Left renal pelvis (tissue), 4 donors: ENCODE measurements at regions not wholly inside any gene's neighbourhood (a gene's known extent, or its start where the extent isn't known, plus 50 kb on each side); places are given as distances from the start of the nearest gene placed in this dataset.
"Not testable (repeated sequence)": the region's sequence is repeated elsewhere in the genome, so short reads cannot be mapped to it uniquely, and the experiment has no call there.

Experiments
- DNase-seq, 4 donors: peaks; one replicate each; pipeline ENCODE4 v3.0.0-alpha.2; 2013; ENCODE audit warnings: low read depth in 4 of 4, low spot score in 3 of 4

DNA sequence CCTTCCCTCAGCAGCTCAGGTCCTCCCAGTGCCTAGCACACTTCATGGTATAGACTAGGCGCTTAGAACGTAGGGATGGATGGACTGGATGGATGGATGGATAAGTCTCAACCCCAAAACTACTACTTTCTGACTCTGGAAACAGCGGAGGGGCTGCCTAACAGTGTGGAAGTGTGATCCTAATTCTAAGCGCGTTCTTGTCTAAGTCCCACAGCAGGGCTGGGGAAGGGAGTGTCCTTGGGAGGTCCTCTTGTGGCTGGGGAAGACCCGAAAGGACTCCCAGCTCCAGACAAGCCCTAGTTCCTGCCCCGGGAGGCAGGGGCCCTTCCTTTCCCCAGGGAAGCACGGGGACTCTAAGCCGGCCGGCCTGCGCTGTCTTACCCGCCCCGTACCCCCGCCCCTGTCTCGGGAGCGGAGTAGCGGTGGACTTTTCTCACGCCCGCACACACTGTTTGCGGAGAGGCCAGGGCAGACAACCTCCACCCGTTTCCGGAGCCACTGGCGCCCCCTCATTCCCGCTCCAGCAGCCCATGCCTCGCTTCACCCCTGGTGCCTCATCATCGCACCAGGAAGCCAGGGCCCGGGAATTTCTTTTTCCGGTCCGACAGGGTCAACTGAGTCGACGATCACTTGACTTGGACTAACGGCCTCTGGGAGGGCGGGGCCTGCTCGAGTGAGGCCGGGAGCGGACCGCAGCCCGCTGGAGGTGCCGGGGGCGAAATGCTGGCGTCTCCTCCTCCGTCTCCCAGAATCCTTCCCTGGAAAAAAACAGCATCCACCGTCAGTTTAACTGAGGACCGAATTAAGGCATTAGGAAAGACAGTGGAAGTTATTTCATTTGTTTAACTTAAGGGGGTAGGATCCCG is 133.3 kb downstream of the TBC1D2B start:
- peak; percentile 74 to 79 (median 75) for DNase-seq

DNA sequence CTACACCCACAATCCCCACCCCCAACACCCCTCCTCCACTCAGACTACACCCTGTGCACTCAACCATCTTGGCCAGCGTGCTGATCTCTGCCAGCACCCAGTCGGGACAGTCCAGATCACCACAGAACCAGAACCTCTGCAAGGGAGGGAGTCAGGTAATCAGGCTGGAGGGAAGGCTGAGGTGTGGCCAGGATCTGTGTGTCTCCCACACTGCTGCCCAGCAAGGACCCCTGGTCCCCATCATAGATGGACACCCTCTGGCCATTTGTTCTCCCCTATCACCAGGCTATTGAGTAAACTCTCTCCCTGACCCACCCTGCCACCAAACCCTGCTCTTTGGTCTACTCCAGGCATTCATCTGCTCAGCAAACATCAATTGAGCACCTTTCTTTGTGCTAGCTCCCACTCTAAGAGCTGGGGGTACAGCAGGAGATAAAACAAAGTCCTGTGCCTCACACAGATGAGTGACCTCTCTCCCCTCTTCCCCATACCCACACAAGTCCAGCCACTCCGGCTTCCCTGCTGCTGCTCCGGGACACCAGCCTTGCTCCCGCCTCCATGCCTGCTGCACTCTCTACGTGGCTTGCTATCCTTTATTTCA is 134.8 kb downstream of the TBC1D2B start:
- DNase-seq: no peak

DNA sequence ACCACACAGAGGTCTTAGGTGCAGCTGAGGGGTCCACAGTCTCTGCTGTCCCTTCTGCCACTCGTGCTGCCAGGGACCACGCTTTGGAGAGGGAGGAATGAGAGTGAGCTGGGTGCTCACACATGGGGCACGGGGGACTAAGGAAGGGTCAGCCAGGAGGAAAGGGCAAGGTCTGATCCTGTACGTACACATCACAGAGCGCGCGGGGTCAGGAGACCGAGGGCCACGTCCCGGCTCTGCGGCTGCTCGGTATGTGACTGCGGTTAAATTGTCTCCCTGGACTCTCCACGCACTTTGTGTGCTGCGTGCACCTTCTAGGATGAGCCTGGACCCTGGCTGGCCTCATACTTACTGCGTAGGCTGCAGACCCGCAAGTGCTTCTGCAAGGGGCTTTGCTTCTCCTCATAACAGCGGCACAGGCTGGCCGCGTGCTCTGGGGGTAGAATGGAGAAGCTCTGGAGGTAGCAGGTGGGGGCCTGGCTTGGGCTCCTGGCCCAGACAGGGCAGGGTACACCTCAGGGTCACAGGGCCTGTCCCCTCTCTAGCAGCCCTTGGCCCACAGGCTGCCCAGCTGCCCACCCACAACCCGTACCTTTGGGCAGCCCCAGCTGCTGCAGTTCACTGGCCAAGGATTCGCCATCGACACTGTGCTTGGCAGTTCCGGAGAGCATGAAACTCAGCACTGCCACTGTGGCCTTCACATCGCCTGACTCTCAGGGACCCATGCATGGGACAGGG is 136.3 kb downstream of the TBC1D2B start:
- DNase-seq: not testable (repeated sequence)

DNA sequence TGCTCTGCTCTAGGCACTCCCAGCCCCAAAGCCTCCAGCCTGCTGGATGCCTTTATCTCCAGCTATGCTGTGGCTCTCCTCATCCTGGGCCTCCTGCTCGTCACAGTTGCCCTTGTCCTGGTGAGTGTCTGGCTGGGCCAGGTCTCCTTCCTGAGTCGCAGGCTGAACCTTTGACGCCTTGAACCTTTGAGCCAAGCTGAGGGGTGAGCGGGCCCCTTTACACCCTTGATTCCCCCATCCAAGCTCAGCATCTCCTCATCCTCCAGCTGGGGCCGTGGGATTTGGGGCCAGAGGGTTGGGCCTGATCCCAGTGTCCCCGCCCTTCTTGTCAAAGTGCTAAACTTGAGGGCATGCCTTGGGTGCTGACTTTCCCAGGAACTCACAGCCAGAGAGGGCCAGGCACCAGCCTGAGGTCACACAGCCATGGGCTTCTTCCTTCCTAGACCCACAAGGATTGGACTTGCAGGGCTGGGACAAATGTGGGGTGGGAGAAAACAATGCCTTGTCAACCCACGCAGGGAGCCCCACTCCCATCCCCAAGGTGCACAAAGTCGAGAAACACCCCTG is 137.0 kb downstream of the TBC1D2B start:
- DNase-seq: no peak

DNA sequence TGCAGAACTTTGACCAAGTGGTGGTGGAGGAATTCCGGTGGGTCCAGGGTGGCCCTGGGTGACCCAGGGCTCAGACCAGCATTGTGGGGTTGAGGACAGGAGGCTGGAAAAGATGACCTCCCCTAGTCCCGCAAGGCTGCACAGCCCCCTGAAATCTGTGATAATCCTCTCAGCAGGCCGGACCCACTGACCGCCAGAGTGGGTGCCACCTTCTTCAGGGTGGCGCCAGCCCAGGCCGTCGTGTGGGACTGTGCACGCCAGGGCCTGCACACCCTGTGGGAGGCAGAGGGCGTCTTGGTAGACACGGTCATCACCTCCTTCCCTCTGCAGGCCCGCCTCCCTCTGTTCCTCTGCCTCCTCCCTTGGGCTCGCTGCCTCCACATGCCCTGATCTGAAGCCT is 137.7 kb downstream of the TBC1D2B start:
- DNase-seq: no peak

DNA sequence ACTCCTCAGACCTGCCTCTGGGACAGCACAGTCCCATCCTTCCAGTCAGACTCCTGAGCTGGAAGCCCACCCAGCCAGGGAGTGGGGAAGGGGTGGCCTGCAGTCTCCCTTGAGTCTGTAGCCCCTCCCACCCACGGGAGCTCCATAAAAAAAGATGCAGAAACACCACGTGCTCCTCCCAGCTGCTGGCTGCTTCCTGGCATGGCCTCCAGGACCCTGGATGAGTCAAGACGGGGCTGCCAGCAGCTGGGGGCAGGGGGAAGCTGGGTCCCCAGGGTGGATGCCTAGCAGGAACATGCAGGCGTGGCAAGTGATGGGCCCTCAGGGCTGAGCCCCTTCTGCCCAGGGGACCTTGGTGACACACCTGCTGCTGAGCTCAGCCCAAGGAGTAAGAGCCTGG is 138.5 kb downstream of the TBC1D2B start:
- DNase-seq: not testable (repeated sequence)

DNA sequence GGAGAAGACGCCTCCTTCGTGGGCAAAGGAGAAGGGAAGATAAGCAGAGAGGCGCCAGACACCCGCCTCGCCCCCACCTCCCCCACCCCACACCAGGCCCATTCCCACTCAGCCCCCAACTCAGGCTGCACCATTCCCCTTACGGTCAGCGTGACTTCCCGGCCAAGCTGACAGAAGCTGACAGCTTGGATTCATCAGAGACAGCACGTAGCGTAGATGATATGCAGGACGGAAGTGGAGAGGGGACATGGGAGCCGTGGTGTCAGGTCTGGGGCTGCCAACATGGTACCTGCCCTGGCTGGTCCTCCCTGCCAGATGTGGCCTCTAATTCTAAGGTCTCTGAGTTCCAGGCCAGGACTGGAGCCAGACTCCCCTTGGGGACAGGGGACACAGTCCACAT is 139.0 kb downstream of the TBC1D2B start:
- DNase-seq: not testable (repeated sequence)

DNA sequence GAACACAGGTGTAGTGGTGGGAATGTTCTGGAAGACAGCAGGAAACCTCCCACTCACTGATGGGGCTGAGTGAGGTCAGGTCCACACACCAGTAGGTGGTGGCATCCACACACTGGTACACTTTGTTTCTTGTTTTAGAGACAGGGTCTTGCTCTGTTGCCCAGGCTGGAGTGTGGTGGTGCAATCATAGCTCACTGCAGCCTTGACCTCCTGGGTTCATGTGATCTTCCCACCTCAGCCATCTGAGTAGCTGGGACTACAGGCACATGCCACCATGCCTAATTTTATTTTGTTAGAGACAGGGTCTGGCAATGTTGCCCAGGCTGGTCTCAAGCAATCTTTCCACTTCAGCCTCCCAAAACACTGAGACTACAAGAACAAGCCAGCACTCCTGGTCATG is 140.9 kb downstream of the TBC1D2B start:
- DNase-seq: not testable (repeated sequence)

DNA sequence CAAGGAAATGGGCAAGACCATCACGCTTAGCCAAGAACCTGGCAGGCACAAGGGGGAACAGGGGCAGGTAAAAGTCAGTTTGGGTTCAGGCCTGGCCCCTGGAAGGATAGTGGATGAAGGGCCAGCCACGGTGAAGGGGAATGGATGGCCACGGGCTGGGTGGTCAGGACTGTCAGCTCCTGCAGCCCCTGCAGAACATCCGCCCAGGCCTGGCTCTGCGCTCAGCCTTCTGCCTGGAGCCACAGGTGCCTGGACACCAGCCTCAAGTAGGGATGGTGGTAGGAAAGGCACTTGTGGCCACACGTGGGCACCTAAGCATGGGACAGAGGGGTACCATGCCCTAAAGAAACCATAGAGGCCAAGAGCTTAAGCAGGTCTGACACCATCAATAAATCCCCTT is 143.0 kb downstream of the TBC1D2B start:
- not testable (repeated sequence) for DNase-seq

DNA sequence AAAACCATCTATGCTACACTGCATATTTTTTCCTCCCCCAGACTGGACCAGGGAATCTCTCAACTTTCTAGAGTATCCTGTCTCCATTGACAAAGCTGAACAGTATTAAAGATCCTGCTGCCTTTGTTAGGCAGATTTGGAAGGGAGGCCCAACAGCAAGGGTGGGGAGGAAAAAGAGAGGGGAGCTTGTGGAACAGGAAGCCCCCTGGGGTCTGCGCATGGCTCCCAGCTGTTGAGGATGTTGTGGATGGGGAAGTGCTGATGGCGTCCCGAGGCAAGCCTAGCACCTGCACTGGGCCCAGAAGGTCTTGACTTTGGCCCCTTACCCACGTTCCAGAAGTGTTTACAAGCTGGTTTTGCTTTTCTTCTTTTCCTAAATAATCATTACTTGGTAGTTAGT is 146.6 kb downstream of the TBC1D2B start:
- DNase-seq: not testable (repeated sequence)

DNA sequence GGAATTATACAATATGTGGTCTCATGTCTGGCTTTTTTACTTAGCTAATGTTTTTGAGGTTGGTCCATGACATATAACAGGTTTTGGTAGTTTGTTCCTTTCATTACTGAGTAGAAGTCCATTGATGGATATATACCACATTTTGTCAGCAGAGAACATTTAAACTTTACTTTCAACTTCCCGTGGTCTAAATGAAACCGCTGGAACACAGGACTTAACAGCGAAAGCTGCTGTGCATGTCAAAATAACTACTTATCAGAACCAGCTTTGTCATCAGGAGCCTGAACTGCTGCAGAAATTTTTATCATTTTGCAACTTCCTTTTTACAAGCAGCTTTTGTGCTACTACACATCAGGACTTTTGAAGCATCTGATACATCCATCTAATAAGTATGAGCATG is 147.0 kb downstream of the TBC1D2B start:
- DNase-seq: not testable (repeated sequence)

DNA sequence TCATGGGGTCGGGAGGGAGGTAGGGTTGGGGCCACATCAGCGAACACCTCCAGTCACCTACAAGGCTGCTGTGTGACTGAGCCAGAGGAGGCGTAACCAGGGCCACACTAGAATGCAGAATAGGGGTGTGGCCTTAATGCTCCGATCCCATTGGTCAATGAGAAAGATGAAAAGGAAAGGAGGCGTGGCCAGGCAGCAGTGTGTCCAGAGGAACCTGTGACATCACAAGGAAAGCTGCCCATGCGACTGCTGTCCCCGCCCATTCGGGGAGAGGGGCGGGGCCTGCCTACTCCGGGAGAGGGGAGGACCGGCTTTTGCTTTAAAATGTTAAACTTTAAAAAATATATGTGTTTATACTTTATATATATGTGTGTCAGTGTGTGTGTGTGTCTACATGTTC is 150.7 kb downstream of the TBC1D2B start:
- not testable (repeated sequence) for DNase-seq

DNA sequence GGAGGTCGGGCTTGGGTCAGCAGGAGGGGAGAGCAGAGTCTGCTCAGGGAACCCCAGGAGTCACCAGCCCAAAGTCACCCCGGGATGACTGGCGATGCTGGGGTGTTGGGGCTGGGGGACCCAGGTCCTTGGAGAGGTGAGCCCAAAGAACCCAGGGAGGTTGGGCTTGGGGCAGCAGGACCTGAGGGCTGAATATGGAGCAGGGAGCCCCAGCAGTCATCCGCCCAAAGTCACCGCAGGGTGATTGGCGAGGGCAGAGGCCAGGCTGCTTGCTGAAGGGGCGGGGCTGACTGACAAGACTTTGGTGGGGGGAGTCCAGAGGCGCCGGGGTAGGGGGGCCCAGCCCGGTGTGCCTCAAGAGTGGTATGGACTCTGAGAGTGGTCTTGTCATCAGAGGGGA is 151.2 kb downstream of the TBC1D2B start:
- not testable (repeated sequence) for DNase-seq

DNA sequence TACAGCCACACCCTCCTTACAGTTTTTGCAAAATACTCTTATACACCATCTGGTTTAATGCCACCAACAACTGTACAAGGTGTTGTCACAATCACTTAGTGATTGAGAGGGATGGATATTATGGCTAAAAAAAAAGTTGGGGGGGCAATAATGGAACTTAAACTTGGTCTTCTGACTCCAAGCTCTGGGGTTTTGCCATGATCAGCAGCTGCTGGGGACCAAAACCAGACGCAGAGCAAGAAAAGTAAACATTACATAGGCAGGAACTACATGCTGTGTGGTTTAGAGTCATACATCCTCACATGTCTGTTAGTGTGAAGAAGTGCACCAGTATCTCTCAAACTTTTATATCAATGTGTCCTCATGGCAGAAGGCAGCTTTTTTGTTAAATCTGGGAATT is 152.4 kb downstream of the TBC1D2B start:
- not testable (repeated sequence) for DNase-seq

DNA sequence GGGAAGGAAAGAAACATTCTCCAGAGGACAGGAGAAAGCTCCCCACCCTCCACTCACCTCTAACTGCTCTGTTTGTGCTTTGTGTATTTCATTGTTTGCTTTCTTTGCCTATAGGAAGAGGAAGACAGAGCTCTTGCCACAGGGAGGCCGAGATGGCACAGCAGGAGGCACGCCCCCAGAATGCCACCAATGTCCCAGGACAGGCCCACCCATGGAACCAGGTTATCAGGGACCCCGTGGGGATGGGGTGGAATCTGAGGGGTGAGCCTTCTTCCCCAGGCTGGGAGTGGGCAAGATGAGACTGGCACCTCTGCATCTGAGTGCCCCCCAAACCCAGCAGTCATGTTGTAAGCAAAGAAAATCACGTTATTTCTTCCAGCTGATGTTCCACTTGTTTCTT is 155.8 kb downstream of the TBC1D2B start:
- no peak for DNase-seq

DNA sequence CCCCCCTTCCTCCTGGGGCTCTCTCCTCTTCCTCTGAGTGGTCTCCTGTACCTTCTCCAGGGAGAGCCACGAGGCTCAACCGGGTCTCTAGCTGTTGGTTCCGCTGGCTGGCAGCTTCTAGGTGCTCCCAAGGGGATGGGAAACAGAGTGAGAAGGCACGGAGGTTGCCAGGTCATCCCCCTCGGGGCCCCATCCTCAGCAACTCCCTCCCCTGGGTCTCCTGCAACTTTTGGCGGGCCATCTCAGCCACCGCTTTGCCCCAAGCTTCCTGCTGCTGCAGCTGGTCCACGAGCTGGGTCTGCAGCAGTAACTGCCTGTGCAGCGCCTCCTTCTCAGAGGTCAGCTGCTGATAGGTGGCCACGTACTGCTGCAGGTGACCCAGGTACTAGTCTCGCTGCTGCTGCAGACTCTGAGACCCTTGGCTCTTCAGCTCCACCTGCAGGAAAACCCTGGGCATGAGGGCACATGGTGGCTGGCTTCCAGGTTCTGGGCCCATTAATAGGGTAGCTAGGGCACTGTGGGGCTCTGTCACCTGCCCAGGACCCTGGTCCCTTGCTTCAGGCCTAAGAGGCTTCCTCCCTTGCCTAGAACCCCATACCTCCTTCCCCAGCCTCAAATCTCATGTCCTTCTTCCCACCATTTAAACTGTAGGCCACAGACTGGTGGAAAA is 160.4 kb downstream of the TBC1D2B start:
- DNase-seq: not testable (repeated sequence)

DNA sequence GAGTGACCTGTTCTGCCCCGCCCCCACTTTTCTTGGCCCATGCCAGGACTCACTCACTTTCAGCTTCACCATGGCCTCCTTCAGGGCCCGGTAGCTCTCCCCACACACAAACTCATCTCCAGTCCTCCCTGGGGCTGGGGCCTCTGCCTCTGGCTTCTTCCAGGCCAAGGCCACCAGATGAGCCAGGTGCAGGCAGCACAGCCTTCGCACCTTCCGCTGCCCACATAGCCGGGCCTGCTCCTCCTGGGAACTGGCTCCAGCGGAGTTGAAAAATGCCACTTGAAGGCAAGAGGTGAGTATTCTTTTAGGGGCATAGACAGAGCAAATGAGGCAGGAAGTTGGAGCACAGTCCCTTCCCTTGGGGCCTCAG is 161.6 kb downstream of the TBC1D2B start:
- DNase-seq: not testable (repeated sequence)

DNA sequence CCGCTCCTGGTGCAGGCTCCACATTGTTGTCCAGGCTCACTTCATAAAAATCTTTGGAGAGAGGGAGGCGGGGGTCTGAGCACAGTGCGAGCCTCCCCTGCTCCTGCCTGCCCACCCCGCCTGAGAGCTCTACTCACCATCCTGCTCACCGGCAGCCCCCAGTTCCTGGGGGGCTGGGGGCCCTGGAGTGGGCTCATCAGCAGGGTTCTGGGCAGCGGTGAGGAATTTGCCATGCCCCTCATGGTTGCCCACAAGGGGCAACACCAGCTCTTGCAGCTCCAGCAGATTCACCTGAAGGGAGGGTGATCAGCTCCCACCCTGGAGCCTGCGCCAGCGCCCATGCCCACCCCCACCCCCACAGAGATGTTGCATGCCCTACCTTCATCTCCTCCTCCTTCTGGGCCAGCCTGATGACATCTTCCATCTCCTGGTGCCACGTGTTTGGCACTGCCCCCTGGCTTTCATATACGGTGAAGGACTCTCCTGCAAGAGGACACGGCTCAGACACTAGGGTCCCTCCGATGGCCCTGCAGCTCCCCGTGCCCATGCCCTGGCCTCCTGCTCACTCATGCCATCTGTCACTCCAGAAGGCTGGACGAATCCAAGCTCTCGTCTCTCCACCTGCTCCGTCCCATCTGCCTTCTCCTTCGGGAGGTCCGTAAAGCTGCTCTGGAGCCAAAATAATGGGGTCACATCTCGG is 162.1 kb downstream of the TBC1D2B start:
- DNase-seq: no peak

DNA sequence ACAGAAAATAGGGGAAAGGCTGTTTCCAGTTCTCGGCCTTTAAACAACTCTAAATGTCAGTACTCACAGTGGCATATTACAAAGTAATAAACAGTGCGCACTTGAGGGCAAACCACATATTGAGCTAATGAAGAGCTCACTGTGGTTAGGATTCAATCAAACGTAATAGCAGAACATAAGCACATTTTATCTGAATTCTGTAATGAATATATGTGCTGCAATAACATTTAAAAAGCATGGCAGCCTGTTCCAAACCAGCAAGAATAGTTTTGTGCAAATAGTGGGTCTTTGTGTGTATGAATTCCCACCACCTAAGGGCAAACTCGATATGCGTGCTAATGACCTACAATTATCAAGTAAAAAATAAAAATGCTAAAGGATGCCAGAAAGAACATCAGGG is 163.0 kb downstream of the TBC1D2B start:
- DNase-seq: not testable (repeated sequence)
